Ishikawa (cell line): ENCODE measurements at regions not wholly inside any gene's neighbourhood (a gene's known extent, or its start where the extent isn't known, plus 50 kb on each side); places are given as distances from the start of the nearest gene placed in this dataset.

Experiments
- CEBPB ChIP-seq: IDR thresholded peaks from 2 replicates; pipeline ENCODE4 v1.6.1; 2012
- CREB1 ChIP-seq: IDR thresholded peaks from 2 replicates; pipeline ENCODE4 v1.6.1; 2012; ENCODE audit warnings: low read depth
- EGR1 ChIP-seq: IDR thresholded peaks from 2 replicates; pipeline ENCODE4 v1.6.1; 2012
- EP300 ChIP-seq: IDR thresholded peaks from 2 replicates; pipeline ENCODE4 v1.6.1; 2012; ENCODE audit warnings: borderline replicate concordance
- FOXM1 ChIP-seq: IDR thresholded peaks from 2 replicates; pipeline ENCODE4 v1.6.1; 2012; ENCODE audit warnings: low read depth, borderline replicate concordance
- MAX ChIP-seq: IDR thresholded peaks from 2 replicates; pipeline ENCODE4 v1.6.1; 2012
- NFIC ChIP-seq: IDR thresholded peaks from 2 replicates; pipeline ENCODE4 v1.6.1; 2012
- RAD21 ChIP-seq: IDR thresholded peaks from 2 replicates; pipeline ENCODE4 v1.6.1; 2012; ENCODE audit warnings: low read depth
- REST ChIP-seq: IDR thresholded peaks from 2 replicates; pipeline ENCODE4 v1.6.1; 2012; ENCODE audit warnings: low read depth, mild to moderate bottlenecking
- TAF1 ChIP-seq: IDR thresholded peaks from 2 replicates; pipeline ENCODE4 v1.6.1; 2012; ENCODE audit warnings: low read depth, mild to moderate bottlenecking
- TCF12 ChIP-seq: IDR thresholded peaks from 2 replicates; pipeline ENCODE4 v1.6.1; 2012; ENCODE audit warnings: low read depth
- TEAD4 ChIP-seq: IDR thresholded peaks from 2 replicates; pipeline ENCODE4 v1.6.1; 2012
- YY1 ChIP-seq: IDR thresholded peaks from 2 replicates; pipeline ENCODE4 v1.6.1; 2012; ENCODE audit warnings: low read depth
- ZBTB7A ChIP-seq: IDR thresholded peaks from 2 replicates; pipeline ENCODE4 v1.6.1; 2012; ENCODE audit warnings: low read depth
- TF ChIP-seq, protein P1 (sequence below): IDR thresholded peaks from 2 replicates; pipeline ENCODE4 v1.6.1; 2012

- TF ChIP-seq CREB1, result no peak
- 0 out of 2 replicates have a peak, but pooled peaks have one; percentile 24 for TF ChIP-seq TEAD4
- TF ChIP-seq, protein P1, sequence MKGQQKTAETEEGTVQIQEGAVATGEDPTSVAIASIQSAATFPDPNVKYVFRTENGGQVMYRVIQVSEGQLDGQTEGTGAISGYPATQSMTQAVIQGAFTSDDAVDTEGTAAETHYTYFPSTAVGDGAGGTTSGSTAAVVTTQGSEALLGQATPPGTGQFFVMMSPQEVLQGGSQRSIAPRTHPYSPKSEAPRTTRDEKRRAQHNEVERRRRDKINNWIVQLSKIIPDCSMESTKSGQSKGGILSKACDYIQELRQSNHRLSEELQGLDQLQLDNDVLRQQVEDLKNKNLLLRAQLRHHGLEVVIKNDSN, result no peak
- TF ChIP-seq NFIC, result no peak; the same call in 1 of the 2 replicates
- peak; percentile 55; the same call in 1 of the 2 replicates for TF ChIP-seq FOXM1
- TF ChIP-seq ZBTB7A, result no peak
- no peak for TF ChIP-seq MAX
- TF ChIP-seq EGR1, result no peak
- TF ChIP-seq EP300, result no peak; the same call in 1 of the 2 replicates
- no peak for TF ChIP-seq REST
- TF ChIP-seq CEBPB, result no peak
- TF ChIP-seq RAD21, result no peak
These were observed 396.9 kb upstream of the TMTC1 start for GRCh38 chr12:30180602-30181001.

- TF ChIP-seq CREB1 (no peak), FOXM1 (no peak), TAF1 (no peak), CEBPB (no peak)
These were observed 395.2 kb upstream of the TMTC1 start for GRCh38 chr12:30178916-30179315.

DNA sequence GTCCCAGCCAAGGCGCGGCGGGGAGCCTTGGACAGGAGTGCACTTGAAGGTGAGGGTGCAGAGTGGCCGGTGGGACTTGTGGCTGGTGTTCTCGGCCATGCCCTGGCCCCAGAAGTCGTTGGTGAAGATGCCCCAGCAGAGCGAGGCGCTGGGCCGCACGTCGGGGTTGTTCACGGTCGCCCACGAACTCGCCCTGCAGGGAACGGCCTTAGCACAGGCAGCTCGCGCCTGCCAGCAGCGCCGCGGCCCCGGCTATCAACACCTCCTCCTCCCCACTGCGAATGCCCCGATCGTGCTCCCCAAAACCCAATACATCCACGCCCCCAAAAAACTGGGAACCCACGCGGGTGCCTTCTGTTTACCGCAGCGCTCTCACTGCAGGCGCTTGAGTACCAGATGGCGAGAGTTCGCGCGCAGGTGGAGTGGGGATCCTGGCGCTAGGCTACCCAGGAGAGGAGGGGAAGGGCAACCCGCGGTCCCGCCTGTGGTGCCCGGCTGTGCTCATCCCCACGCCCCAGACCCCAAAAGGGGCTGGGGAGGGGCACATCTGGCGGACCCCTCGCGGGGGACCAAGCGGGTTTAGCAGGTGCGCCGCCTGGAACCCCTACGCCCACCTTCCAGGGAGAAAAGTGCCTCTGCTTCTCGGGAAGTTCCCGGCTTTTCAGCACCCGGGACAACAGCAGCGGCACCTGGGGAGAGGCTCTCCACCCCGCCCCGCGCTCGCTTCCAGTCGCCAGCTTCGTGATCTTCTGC is 386.3 kb upstream of the TMTC1 start:
- TF ChIP-seq RAD21 (no peak), REST (peak; percentile 77)

- TF ChIP-seq TEAD4, result no peak
- TF ChIP-seq RAD21, result no peak
- TF ChIP-seq ZBTB7A, result no peak
- no peak for TF ChIP-seq EGR1
- no peak for TF ChIP-seq CEBPB
- TF ChIP-seq TCF12, result no peak
These were observed 382.5 kb upstream of the TMTC1 start for GRCh38 chr12:30166006-30166795.

DNA sequence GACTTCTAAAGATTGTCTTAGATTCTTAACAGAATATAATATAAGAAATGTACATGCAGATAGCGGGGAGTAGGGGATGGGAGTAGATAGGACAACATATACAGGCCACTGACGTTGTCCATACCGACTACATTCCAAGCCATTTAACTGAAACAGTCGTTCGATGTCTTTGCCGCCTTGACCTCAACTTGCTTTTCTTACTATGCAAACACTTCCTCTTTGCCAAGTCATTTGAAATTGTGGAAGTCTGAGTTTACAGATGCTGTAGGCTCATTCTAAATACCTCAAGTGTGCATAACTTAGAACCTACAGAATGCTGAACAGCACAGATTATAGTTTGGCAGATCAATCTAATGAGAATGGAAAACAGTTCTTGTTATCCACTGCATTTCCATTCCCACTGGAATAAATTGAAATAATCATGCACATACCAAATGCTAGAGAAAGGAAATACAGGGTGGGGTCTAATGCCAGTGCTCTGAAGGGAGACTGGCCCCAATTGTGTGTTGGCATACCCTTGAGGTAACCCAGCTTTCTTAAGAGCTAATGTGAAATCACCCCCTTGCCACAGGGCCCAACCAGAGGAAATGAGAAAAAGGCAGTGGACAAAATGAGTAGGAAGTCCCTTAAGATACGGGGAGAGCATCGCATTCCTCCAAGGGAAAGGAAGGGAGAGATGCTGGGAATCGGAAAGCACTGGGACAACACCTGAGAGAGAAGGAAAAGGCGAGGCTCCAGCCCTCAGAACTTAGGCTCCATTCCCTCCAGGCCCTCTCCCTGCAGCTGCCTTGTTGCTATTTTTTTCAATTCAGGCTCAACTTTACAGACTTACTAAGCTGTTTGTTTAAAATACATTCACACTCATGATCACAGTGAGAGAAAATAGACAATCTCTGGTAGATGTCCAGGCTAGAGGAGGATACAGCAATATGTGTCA is 380.9 kb upstream of the TMTC1 start:
- TF ChIP-seq FOXM1, result no peak
- no peak for TF ChIP-seq ZBTB7A
- TF ChIP-seq EGR1, result no peak

GRCh38 chr12:30155001-30155730 is 371.4 kb upstream of the TMTC1 start:
- TF ChIP-seq CREB1 (no peak), REST (no peak), EP300 (no peak), YY1 (no peak), FOXM1 (no peak), ZBTB7A (no peak)
- TF ChIP-seq, protein P1, result no peak
